ENCODE measurements at regions not wholly inside any gene's neighbourhood (a gene's known extent, or its start where the extent isn't known, plus 50 kb on each side); places are given as distances from the start of the nearest gene placed in this dataset.

- TF ChIP-seq, protein P1, sequence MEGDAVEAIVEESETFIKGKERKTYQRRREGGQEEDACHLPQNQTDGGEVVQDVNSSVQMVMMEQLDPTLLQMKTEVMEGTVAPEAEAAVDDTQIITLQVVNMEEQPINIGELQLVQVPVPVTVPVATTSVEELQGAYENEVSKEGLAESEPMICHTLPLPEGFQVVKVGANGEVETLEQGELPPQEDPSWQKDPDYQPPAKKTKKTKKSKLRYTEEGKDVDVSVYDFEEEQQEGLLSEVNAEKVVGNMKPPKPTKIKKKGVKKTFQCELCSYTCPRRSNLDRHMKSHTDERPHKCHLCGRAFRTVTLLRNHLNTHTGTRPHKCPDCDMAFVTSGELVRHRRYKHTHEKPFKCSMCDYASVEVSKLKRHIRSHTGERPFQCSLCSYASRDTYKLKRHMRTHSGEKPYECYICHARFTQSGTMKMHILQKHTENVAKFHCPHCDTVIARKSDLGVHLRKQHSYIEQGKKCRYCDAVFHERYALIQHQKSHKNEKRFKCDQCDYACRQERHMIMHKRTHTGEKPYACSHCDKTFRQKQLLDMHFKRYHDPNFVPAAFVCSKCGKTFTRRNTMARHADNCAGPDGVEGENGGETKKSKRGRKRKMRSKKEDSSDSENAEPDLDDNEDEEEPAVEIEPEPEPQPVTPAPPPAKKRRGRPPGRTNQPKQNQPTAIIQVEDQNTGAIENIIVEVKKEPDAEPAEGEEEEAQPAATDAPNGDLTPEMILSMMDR (IDR thresholded peaks at IDR 0.05; ENCODE audit: low read length): no peak
- no peak for TF ChIP-seq EZH2phosphoT487 (IDR thresholded peaks at IDR 0.05; ENCODE audit: low read length)
- TF ChIP-seq EZH2 (optimal IDR thresholded peaks at IDR 0.05; ENCODE audit: low read depth, low read length): no peak
Observed at GRCh38 chr2:192697880-192698279, 503.1 kb upstream of the TMEFF2 start.
